Neural progenitor cell (in vitro differentiated cells): ENCODE measurements at regions not wholly inside any gene's neighbourhood (a gene's known extent, or its start where the extent isn't known, plus 50 kb on each side); places are given as distances from the start of the nearest gene placed in this dataset.
"Not testable (repeated sequence)": the region's sequence is repeated elsewhere in the genome, so short reads cannot be mapped to it uniquely, and the experiment has no call there.

ENCODE experiments used
- DNase-seq: peaks from one replicate; pipeline ENCODE4 v3.0.0-alpha.2; 2016; ENCODE audit warnings: low spot score
- H2AFZ ChIP-seq: fragments of 200-600 bp; sonication (generic); replicated peaks from 2 replicates; pipeline ENCODE4 v1.6.1; 2016; ENCODE audit warnings: antibody characterized with exemption
- H3F3A ChIP-seq: fragments of 200-600 bp; sonication (generic); 2 replicates; pipeline ENCODE4 v1.6.1; 2016; ENCODE audit warnings: antibody characterized with exemption, low read depth
- H3K27ac ChIP-seq: fragments of 200-600 bp; sonication (generic); 2 replicates; pipeline ENCODE4 v1.5.1; 2016; ENCODE audit warnings: mild to moderate bottlenecking
- H3K27me3 ChIP-seq: fragments of 200-600 bp; sonication (generic); 2 replicates; pipeline ENCODE4 v1.6.1; 2016; ENCODE audit warnings: mild to moderate bottlenecking, moderate library complexity
- H3K36me3 ChIP-seq: fragments of 200-600 bp; sonication (generic); 2 replicates; pipeline ENCODE4 v1.5.1; 2016
- H3K4me1 ChIP-seq: fragments of 200-600 bp; sonication (generic); 2 replicates; pipeline ENCODE4 v1.6.1; 2016; ENCODE audit warnings: mixed run types
- H3K4me2 ChIP-seq: fragments of 200-600 bp; sonication (generic); 2 replicates; pipeline ENCODE4 v1.6.1; 2016
- H3K4me3 ChIP-seq: fragments of 200-600 bp; sonication (generic); 2 replicates; pipeline ENCODE4 v1.5.1; 2016
- H3K79me2 ChIP-seq: fragments of 200-600 bp; sonication (generic); 2 replicates; pipeline ENCODE4 v1.6.1; 2016; ENCODE audit warnings: low read depth
- H3K9ac ChIP-seq: fragments of 200-600 bp; sonication (generic); 2 replicates; pipeline ENCODE4 v1.6.1; 2016
- H3K9me3 ChIP-seq: fragments of 200-600 bp; sonication (generic); 2 replicates; pipeline ENCODE4 v1.5.1; 2016; ENCODE audit warnings: low read depth
- H4K20me1 ChIP-seq: fragments of 200-600 bp; sonication (generic); 2 replicates; pipeline ENCODE4 v1.6.1; 2016; ENCODE audit warnings: low read depth
- H3K27ac Mint-ChIP-seq: 3 replicates; pipeline ENCODE4 v1.8.0; 2021; ENCODE audit warnings: mixed read lengths
- H3K27me3 Mint-ChIP-seq: 2 replicates; pipeline ENCODE4 v1.8.0; 2022; ENCODE audit warnings: low read depth, mild to moderate bottlenecking, inconsistent platforms, moderate library complexity, mixed read lengths; ENCODE audit not compliant: insufficient read depth
- H3K36me3 Mint-ChIP-seq: 3 replicates; pipeline ENCODE4 v1.8.0; 2021; ENCODE audit warnings: mixed read lengths
- H3K4me1 Mint-ChIP-seq: 3 replicates; pipeline ENCODE4 v1.8.0; 2021; ENCODE audit warnings: mixed read lengths
- H3K4me3 Mint-ChIP-seq: 3 replicates; pipeline ENCODE4 v1.8.0; 2021; ENCODE audit warnings: mild to moderate bottlenecking, moderate library complexity, mixed read lengths
- H3K9me3 Mint-ChIP-seq: 3 replicates; pipeline ENCODE4 v1.8.0; 2020; ENCODE audit warnings: mixed read lengths
- EZH2 ChIP-seq: fragments of 200-600 bp; sonication (generic); IDR thresholded peaks from 2 replicates; pipeline ENCODE4 v1.6.1; 2017; ENCODE audit warnings: antibody characterized with exemption, mild to moderate bottlenecking, moderate library complexity
- EZH2phosphoT487 ChIP-seq: fragments of 200-600 bp; sonication (generic); IDR thresholded peaks from 2 replicates; pipeline ENCODE4 v1.6.1; 2017; ENCODE audit warnings: antibody characterized with exemption
- TF ChIP-seq, protein P1 (sequence below): fragments of 200-600 bp; sonication (generic); IDR thresholded peaks from 2 replicates; pipeline ENCODE4 v1.5.1; 2017; ENCODE audit warnings: antibody characterized with exemption, mild to moderate bottlenecking

GRCh38 chr2:220815698-220816097 lies 756.4 kb downstream of the EPHA4 start:
- Histone ChIP-seq H3K4me3 (no peak overlapping the region), H3K9ac (no peak overlapping the region), H3K4me2 (no peak overlapping the region), H3K36me3 (no peaks in the 10 kb centered on the region), H4K20me1 (no peaks in the 10 kb centered on the region), H3K27ac (no peak overlapping the region), H3F3A (no peaks in the 10 kb centered on the region), H3K27me3 (no peaks in the 10 kb centered on the region), H2AFZ (no peak overlapping the region), H3K9me3 (no peaks in the 10 kb centered on the region), H3K79me2 (no peaks in the 10 kb centered on the region), H3K4me1 (no peaks in the 10 kb centered on the region)
- H3K27me3 Mint-ChIP-seq, result peaks cover 3% of the 10 kb centered on the region
- H3K9me3 Mint-ChIP-seq, result peaks cover 12% of the 10 kb centered on the region
- DNase-seq, result no peak
- peaks cover 2% of the 10 kb centered on the region for H3K36me3 Mint-ChIP-seq
- H3K4me1 Mint-ChIP-seq, result no peaks in the 10 kb centered on the region
- TF ChIP-seq EZH2phosphoT487 (no peak), EZH2 (no peak)
- TF ChIP-seq, protein P1, sequence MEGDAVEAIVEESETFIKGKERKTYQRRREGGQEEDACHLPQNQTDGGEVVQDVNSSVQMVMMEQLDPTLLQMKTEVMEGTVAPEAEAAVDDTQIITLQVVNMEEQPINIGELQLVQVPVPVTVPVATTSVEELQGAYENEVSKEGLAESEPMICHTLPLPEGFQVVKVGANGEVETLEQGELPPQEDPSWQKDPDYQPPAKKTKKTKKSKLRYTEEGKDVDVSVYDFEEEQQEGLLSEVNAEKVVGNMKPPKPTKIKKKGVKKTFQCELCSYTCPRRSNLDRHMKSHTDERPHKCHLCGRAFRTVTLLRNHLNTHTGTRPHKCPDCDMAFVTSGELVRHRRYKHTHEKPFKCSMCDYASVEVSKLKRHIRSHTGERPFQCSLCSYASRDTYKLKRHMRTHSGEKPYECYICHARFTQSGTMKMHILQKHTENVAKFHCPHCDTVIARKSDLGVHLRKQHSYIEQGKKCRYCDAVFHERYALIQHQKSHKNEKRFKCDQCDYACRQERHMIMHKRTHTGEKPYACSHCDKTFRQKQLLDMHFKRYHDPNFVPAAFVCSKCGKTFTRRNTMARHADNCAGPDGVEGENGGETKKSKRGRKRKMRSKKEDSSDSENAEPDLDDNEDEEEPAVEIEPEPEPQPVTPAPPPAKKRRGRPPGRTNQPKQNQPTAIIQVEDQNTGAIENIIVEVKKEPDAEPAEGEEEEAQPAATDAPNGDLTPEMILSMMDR, result no peak
- no peak overlapping the region for H3K27ac Mint-ChIP-seq
- H3K4me3 Mint-ChIP-seq, result no peak overlapping the region

- no peaks in the 10 kb centered on the region for H3K27me3 ChIP-seq
- H3K4me1 ChIP-seq, result peaks cover 8% of the 10 kb centered on the region
- no peak for DNase-seq
- Mint-ChIP-seq H3K4me3 (no peak overlapping the region), H3K27ac (no peak overlapping the region), H3K9me3 (peaks cover 5% of the 10 kb centered on the region), H3K27me3 (no peaks in the 10 kb centered on the region), H3K36me3 (peaks cover 2% of the 10 kb centered on the region), H3K4me1 (peaks cover 3% of the 10 kb centered on the region)
- peaks cover 4% of the 10 kb centered on the region for H3F3A ChIP-seq
- no peak overlapping the region for H2AFZ ChIP-seq
- no peak overlapping the region for H3K9ac ChIP-seq
- no peaks in the 10 kb centered on the region for H3K36me3 ChIP-seq
- no peaks in the 10 kb centered on the region for H3K79me2 ChIP-seq
- H3K27ac ChIP-seq, result no peak overlapping the region
- H4K20me1 ChIP-seq, result no peaks in the 10 kb centered on the region
- H3K4me3 ChIP-seq, result no peak overlapping the region
- H3K4me2 ChIP-seq, result no peak overlapping the region
- TF ChIP-seq, protein P1, result no peak
- TF ChIP-seq EZH2phosphoT487 (no peak), EZH2 (no peak)
- H3K9me3 ChIP-seq, result no peaks in the 10 kb centered on the region
These were observed 750.4 kb downstream of the EPHA4 start for GRCh38 chr2:220821683-220822082.

DNA sequence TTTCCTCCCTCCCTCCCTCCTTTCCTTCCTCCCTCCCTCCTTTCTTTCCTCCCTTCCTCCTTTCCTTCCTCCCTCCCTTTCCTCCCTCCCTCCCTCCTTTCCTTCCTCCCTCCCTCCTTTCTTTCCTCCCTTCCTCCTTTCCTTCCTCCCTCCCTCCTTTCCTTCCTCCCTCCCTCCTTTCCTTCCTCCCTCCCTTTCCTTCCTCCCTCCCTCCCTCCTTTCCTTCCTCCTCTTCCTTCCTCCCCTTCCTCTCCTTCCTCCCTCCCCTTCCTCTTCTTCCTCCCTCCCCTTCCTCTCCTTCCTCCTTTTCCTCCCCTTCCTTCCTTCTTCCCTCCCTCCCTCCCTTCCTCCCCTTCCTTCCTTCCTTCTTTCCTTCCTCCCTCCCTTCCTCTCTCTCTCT lies 748.5 kb downstream of the EPHA4 start:
- not testable (repeated sequence) for H3F3A ChIP-seq, H3K9me3 ChIP-seq, H3K27me3 Mint-ChIP-seq, H2AFZ ChIP-seq, H3K4me1 Mint-ChIP-seq, DNase-seq, H3K4me3 Mint-ChIP-seq, H4K20me1 ChIP-seq, H3K4me2 ChIP-seq, H3K27me3 ChIP-seq, H3K36me3 Mint-ChIP-seq, H3K4me3 ChIP-seq, H3K9ac ChIP-seq, H3K27ac Mint-ChIP-seq, H3K9me3 Mint-ChIP-seq, H3K27ac ChIP-seq, H3K4me1 ChIP-seq, H3K79me2 ChIP-seq, H3K36me3 ChIP-seq

DNA sequence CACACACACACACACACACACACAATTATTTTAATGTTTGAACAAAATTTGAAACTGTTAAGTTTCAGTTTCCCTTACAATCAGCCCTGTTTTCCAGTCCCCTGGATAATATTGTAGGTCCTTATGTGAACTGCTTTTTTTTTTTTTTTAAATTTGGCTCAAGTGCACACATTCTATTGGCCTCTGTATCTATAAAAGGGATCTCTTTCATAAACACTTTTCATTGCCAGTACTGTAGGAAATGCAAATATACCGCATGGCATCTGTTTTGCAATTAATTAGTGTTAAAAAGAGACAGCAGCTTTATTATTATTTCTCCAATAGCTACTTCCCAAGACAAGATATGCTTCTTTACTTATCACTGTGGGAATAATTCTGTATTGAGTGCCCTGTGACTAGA lies 738.7 kb downstream of the EPHA4 start:
- no peak overlapping the region for H3K27ac ChIP-seq
- Mint-ChIP-seq H3K36me3 (no peaks in the 10 kb centered on the region), H3K9me3 (peaks cover 7% of the 10 kb centered on the region), H3K4me1 (peaks cover 8% of the 10 kb centered on the region), H3K4me3 (no peak overlapping the region), H3K27me3 (no peaks in the 10 kb centered on the region), H3K27ac (no peak overlapping the region)
- H3K79me2 ChIP-seq, result no peaks in the 10 kb centered on the region
- no peak for DNase-seq
- peaks cover 7% of the 10 kb centered on the region for H3K4me1 ChIP-seq
- H3K36me3 ChIP-seq, result no peaks in the 10 kb centered on the region
- H3K27me3 ChIP-seq, result no peaks in the 10 kb centered on the region
- H3K9me3 ChIP-seq, result no peaks in the 10 kb centered on the region
- no peaks in the 10 kb centered on the region for H4K20me1 ChIP-seq
- no peak for TF ChIP-seq EZH2
- TF ChIP-seq, protein P1, result no peak
- no peak for TF ChIP-seq EZH2phosphoT487
- no peak overlapping the region for H2AFZ ChIP-seq
- no peak overlapping the region for H3K4me2 ChIP-seq
- H3K9ac ChIP-seq, result no peak overlapping the region
- H3K4me3 ChIP-seq, result no peak overlapping the region
- no peaks in the 10 kb centered on the region for H3F3A ChIP-seq
